ENCODE measurements at regions not wholly inside any gene's neighbourhood (a gene's known extent, or its start where the extent isn't known, plus 50 kb on each side); places are given as distances from the start of the nearest gene placed in this dataset.

GRCh38 chr15:96415513-96416217, 85.2 kb downstream of the NR2F2 start:
- dilution Hi-C loops (cut with HindIII; ENCODE audit: low sequenced_read_pairs, unreplicated experiment): no loop called here
- Histone ChIP-seq H3K9me1 (ENCODE audit: insufficient read depth, low read length) (no peaks in the 10 kb centered on the region), H3K4ac (ENCODE audit: low read depth, low read length) (no peak overlapping the region), H3K56ac (ENCODE audit: extremely low read depth, insufficient read depth, low read length) (no peak overlapping the region), H2BK120ac (ENCODE audit: low read depth, low read length) (no peak overlapping the region), H2AK5ac (ENCODE audit: low read depth, low read length) (no peak overlapping the region), H3K79me1 (ENCODE audit: low read depth in 1 of 2, low read length in 2 of 2) (no peaks in the 10 kb centered on the region), H4K5ac (ENCODE audit: low read depth, low read length) (no peak overlapping the region), H2BK15ac (ENCODE audit: low read depth, low read length) (no peak overlapping the region), H3K18ac (ENCODE audit: low read depth, low read length) (no peak overlapping the region), H2BK20ac (ENCODE audit: low read depth, low read length) (no peak overlapping the region), H3K23ac (ENCODE audit: low read depth, low read length) (no peak overlapping the region), H3K36me3 (ENCODE audit: control insufficient read depth, insufficient read depth, low read length) (no peaks in the 10 kb centered on the region), H4K91ac (ENCODE audit: insufficient read depth, low read depth, low read length) (no peak overlapping the region), H3K4me3 (ENCODE audit: insufficient read depth, low read depth, low read length) (no peak overlapping the region), H2AK9ac (replicated peaks; ENCODE audit: low read depth, low read length, poor library complexity) (no peak overlapping the region), H2AFZ (replicated peaks; ENCODE audit: low read length, poor library complexity) (no peak overlapping the region), H3K14ac (replicated peaks; ENCODE audit: low read depth, low read length) (no peak overlapping the region), H3K27ac (ENCODE audit: insufficient read depth, low read length) (no peak overlapping the region), H3K4me1 (ENCODE audit: control insufficient read depth, insufficient read depth, low read length) (peaks cover 2% of the 10 kb centered on the region; the same call in 1 of the 2 replicates), H3K9ac (ENCODE audit: low read depth, low read length) (no peak overlapping the region), H3K4me2 (ENCODE audit: low read depth, low read length) (no peak overlapping the region), H2BK5ac (ENCODE audit: low read depth, low read length, poor library complexity, severe bottlenecking) (no peak overlapping the region), H4K20me1 (ENCODE audit: insufficient read depth, low read length) (no peaks in the 10 kb centered on the region), H3K27me3 (ENCODE audit: control insufficient read depth, insufficient read depth, low read length) (peaks cover 87% of the 10 kb centered on the region), H3K9me3 (ENCODE audit: control insufficient read depth, insufficient read depth, low read length) (peaks cover 8% of the 10 kb centered on the region), H4K8ac (ENCODE audit: low read depth in 2 of 2, low read length in 2 of 2) (no peak overlapping the region)
- no TSS peak for BruUV-seq (replicated peaks)
- intact Hi-C loops (cut with micrococcal nuclease): no loop called here
- WGBS, 2 experiments (ENCODE audit: extremely low coverage in 2 of 2, insufficient read length in 1 of 2): 30% methylated on average over 2 of the region's 21 CpGs; no CpG with 5 or more reads in 1 of the 2 experiments
- no peak for ATAC-seq (ENCODE audit: low read depth)
- CTCF ChIA-PET: no interaction called here
- DNase-seq: no peak
- in situ Hi-C loops (cut with MboI; ENCODE audit: low sequenced_read_pairs): no loop called here
- TF ChIP-seq FOS (IDR thresholded peaks at IDR 0.05; ENCODE audit: low read depth, low read length): no peak
- no peak for TF ChIP-seq CEBPB (IDR thresholded peaks at IDR 0.05; ENCODE audit: low read depth, low read length)
- no peak for TF ChIP-seq RAD21 (IDR thresholded peaks at IDR 0.05; ENCODE audit: low read length)
- TF ChIP-seq CHD1 (IDR thresholded peaks at IDR 0.05; ENCODE audit: low read depth, low read length): no peak
- TF ChIP-seq BHLHE40 (IDR thresholded peaks at IDR 0.05; ENCODE audit: low read depth, low read length): no peak
- TF ChIP-seq USF2 (IDR thresholded peaks at IDR 0.05; ENCODE audit: low read depth, low read length): no peak
- TF ChIP-seq MAZ (IDR thresholded peaks at IDR 0.05; ENCODE audit: borderline replicate concordance, low read depth, low read length): no peak
- TF ChIP-seq ELK1 (IDR thresholded peaks at IDR 0.05; ENCODE audit: borderline replicate concordance, low read depth, low read length): no peak
- no peak for TF ChIP-seq SMC3 (IDR thresholded peaks at IDR 0.05; ENCODE audit: low read depth, low read length)
- POLR2A ChIA-PET (ENCODE audit: unreplicated experiment): no interaction called here

All from IMR-90 (cell line).